ENCODE measurements at regions not wholly inside any gene's neighbourhood (a gene's known extent, or its start where the extent isn't known, plus 50 kb on each side); places are given as distances from the start of the nearest gene placed in this dataset.
"Not testable (repeated sequence)": the region's sequence is repeated elsewhere in the genome, so short reads cannot be mapped to it uniquely, and the experiment has no call there.

DNA sequence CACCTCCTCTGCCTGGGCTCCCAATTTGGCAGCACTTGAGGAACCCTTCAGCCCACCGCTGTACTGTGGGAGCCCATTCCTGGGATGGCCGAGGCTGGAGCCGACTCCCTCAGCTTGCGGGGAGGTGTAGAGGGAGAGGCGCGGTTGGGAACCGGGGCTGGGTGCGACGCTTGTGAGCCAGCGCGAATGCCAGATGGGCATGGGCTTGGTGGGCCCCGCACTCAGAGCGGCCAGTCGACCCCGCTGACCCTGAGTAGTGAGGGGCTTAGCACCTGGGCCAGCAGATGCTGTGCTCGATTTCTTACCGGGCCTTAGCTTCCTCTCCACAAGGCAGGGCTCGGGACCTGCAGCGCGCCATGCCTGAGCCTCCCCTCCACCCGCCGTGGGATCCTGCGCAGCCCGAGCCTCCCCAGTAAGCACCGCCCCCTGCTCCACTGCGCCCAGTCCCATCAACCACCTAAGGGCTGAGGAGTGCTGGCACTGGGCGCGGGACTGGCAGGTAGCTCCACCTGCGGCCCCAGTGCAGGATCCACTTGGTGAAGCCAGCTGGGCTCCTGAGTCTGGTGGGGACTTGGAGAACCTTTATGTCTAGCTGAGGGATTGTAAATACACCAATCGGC is 58.3 kb upstream of the DEFB108B start (continued):
- no peak for TF ChIP-seq ZNF670 (CRISPR knock-in tag; IDR thresholded peaks at IDR 0.05; ENCODE audit: borderline replicate concordance)
- TF ChIP-seq, protein P1, sequence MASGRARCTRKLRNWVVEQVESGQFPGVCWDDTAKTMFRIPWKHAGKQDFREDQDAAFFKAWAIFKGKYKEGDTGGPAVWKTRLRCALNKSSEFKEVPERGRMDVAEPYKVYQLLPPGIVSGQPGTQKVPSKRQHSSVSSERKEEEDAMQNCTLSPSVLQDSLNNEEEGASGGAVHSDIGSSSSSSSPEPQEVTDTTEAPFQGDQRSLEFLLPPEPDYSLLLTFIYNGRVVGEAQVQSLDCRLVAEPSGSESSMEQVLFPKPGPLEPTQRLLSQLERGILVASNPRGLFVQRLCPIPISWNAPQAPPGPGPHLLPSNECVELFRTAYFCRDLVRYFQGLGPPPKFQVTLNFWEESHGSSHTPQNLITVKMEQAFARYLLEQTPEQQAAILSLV (CRISPR knock-in tag; IDR thresholded peaks at IDR 0.05; ENCODE audit: borderline replicate concordance) = no peak
- TF ChIP-seq, protein P2, sequence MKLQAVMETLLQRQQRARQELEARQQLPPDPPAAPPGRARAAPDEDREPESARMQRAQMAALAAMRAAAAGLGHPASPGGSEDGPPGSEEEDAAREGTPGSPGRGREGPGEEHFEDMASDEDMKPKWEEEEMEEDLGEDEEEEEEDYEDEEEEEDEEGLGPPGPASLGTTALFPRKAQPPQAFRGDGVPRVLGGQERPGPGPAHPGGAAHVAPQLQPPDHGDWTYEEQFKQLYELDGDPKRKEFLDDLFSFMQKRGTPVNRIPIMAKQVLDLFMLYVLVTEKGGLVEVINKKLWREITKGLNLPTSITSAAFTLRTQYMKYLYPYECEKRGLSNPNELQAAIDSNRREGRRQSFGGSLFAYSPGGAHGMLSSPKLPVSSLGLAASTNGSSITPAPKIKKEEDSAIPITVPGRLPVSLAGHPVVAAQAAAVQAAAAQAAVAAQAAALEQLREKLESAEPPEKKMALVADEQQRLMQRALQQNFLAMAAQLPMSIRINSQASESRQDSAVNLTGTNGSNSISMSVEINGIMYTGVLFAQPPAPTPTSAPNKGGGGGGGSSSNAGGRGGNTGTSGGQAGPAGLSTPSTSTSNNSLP (IDR thresholded peaks at IDR 0.05; ENCODE audit: low read depth, low read length) = no peak
- no peak for TF ChIP-seq ZNF556 (CRISPR knock-in tag; IDR thresholded peaks at IDR 0.05; ENCODE audit: borderline replicate concordance)
- TF ChIP-seq, protein P3, sequence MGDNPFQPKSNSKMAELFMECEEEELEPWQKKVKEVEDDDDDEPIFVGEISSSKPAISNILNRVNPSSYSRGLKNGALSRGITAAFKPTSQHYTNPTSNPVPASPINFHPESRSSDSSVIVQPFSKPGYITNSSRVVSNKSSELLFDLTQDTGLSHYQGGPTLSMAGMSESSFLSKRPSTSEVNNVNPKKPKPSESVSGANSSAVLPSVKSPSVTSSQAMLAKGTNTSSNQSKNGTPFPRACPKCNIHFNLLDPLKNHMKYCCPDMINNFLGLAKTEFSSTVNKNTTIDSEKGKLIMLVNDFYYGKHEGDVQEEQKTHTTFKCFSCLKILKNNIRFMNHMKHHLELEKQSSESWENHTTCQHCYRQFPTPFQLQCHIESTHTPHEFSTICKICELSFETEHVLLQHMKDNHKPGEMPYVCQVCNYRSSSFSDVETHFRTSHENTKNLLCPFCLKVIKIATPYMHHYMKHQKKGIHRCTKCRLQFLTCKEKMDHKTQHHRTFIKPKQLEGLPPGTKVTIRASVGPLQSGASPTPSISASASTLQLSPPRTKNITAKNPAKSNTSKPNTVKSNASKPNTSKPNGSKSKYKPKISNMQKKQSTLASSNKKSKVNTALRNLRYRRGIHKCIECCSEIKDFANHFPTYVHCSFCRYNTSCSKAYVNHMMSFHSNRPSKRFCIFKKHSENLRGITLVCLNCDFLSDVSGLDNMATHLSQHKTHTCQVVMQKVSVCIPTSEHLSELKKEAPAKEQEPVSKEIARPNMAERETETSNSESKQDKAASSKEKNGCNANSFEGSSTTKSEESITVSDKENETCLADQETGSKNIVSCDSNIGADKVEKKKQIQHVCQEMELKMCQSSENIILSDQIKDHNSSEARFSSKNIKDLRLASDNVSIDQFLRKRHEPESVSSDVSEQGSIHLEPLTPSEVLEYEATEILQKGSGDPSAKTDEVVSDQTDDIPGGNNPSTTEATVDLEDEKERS (CRISPR knock-in tag; IDR thresholded peaks at IDR 0.05) = no peak
- TF ChIP-seq, protein P4, sequence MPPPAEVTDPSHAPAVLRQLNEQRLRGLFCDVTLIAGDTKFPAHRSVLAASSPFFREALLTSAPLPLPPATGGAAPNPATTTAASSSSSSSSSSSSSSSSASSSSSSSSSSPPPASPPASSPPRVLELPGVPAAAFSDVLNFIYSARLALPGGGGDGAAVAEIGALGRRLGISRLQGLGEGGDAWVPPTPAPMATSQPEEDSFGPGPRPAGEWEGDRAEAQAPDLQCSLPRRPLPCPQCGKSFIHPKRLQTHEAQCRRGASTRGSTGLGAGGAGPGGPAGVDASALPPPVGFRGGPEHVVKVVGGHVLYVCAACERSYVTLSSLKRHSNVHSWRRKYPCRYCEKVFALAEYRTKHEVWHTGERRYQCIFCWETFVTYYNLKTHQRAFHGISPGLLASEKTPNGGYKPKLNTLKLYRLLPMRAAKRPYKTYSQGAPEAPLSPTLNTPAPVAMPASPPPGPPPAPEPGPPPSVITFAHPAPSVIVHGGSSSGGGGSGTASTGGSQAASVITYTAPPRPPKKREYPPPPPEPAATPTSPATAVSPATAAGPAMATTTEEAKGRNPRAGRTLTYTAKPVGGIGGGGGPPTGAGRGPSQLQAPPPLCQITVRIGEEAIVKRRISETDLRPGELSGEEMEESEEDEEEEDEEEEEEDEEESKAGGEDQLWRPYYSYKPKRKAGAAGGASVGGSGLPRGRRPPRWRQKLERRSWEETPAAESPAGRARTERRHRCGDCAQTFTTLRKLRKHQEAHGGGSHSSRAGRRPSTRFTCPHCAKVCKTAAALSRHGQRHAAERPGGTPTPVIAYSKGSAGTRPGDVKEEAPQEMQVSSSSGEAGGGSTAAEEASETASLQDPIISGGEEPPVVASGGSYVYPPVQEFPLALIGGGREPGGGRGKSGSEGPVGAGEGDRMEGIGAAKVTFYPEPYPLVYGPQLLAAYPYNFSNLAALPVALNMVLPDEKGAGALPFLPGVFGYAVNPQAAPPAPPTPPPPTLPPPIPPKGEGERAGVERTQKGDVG (CRISPR knock-in tag; IDR thresholded peaks at IDR 0.05; ENCODE audit: borderline replicate concordance) = no peak

DNA sequence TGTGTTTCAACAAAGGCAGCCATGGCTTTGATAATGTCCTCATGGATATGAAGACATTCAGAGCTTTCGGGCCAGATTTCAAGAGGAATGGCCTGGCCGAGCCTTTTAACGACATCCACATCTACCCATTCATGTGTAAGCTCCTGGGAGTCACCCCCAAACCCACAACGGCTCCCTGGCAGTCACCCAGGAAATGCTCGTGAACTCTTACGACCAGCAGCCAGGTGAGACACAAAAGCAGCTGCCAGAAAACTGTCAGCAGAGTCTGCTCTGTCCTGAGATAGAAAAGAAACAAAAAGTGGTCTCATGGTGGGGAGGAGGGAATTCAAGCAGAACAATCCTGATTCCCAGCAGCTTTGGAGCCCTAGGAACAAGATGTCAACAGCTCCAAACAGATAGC is 52.9 kb upstream of the DEFB108B start:
- H2AFZ ChIP-seq (ENCODE audit: low read length); in situ Hi-C loops (cut with HindIII; ENCODE audit: extremely low pct_ligation_motif_present, low pct_unique_long_range_greater_than_20kb); BruUV-seq (replicated peaks); H3K79me2 ChIP-seq (ENCODE audit: insufficient read depth, low read length); POLR2A ChIA-PET; H3K9ac ChIP-seq (ENCODE audit: insufficient read depth, low read depth, low read length); H4K20me1 ChIP-seq (ENCODE audit: insufficient read depth, low read length); H3K9me3 ChIP-seq (ENCODE audit: low read length); DNase-seq (ENCODE audit: low spot score); H3K27me3 ChIP-seq (ENCODE audit: control insufficient read depth in 1 of 2, insufficient read depth in 2 of 2, low read length in 2 of 2); H3K36me3 ChIP-seq (replicated peaks in 1 of 2; ENCODE audit: control insufficient read depth in 1 of 2, insufficient read depth in 2 of 2, low read length in 2 of 2); FAIRE-seq; H3K27ac ChIP-seq (ENCODE audit: extremely low read length, insufficient read depth, low read length); intact Hi-C loops (cut with micrococcal nuclease; ENCODE audit: unreplicated experiment); H3K4me3 ChIP-seq (replicated peaks in 1 of 3; ENCODE audit: insufficient read depth in 1 of 3, low read depth in 2 of 3, low read length in 3 of 3); CTCF ChIA-PET (ENCODE audit: low intra/inter-chr PET ratio, low total read pairs); ATAC-seq: not testable (repeated sequence)
- peaks cover 12% of the 10 kb centered on the region for H3K4me1 ChIP-seq (ENCODE audit: insufficient read depth, low read length)
- 53% methylated on average over 5 of the region's 6 CpGs for WGBS (ENCODE audit: low lambda C conversion rate)
- H3K4me2 ChIP-seq (ENCODE audit: low read depth, low read length) = peak overlapping the region; percentile 32; the same call in 1 of the 2 replicates

Data from HepG2 (cell line).